A673 (cell line): ENCODE measurements at regions not wholly inside any gene's neighbourhood (a gene's known extent, or its start where the extent isn't known, plus 50 kb on each side); places are given as distances from the start of the nearest gene placed in this dataset.

Source experiments
- EZH2 ChIP-seq: fragments of 200-600 bp; sonication (generic); IDR thresholded peaks from 2 replicates; pipeline ENCODE4 v1.6.1; 2017; ENCODE audit warnings: borderline replicate concordance, low read depth, mild to moderate bottlenecking, mixed read lengths, antibody characterized with exemption, low read length; ENCODE audit not compliant: poor library complexity, severe bottlenecking
- TF ChIP-seq, protein P1 (sequence below): fragments of 300-800, 200-600 bp; sonication (generic); conservative IDR thresholded peaks from 2 replicates; pipeline ENCODE4 v1.5.1; 2017; ENCODE audit warnings: low read depth, mild to moderate bottlenecking, antibody characterized with exemption, low read length, moderate library complexity, mixed read lengths

GRCh38 chr10:43731486-43731885 lies 82.8 kb upstream of the ZNF32 start:
- TF ChIP-seq, protein P1, sequence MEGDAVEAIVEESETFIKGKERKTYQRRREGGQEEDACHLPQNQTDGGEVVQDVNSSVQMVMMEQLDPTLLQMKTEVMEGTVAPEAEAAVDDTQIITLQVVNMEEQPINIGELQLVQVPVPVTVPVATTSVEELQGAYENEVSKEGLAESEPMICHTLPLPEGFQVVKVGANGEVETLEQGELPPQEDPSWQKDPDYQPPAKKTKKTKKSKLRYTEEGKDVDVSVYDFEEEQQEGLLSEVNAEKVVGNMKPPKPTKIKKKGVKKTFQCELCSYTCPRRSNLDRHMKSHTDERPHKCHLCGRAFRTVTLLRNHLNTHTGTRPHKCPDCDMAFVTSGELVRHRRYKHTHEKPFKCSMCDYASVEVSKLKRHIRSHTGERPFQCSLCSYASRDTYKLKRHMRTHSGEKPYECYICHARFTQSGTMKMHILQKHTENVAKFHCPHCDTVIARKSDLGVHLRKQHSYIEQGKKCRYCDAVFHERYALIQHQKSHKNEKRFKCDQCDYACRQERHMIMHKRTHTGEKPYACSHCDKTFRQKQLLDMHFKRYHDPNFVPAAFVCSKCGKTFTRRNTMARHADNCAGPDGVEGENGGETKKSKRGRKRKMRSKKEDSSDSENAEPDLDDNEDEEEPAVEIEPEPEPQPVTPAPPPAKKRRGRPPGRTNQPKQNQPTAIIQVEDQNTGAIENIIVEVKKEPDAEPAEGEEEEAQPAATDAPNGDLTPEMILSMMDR: no peak
- no peak for TF ChIP-seq EZH2
